Progenitor cell of endocrine pancreas (in vitro differentiated cells): ENCODE measurements at regions not wholly inside any gene's neighbourhood (a gene's known extent, or its start where the extent isn't known, plus 50 kb on each side); places are given as distances from the start of the nearest gene placed in this dataset.

Experiments
- DNase-seq: peaks from one replicate; pipeline ENCODE4 v3.0.0; 2021; ENCODE audit warnings: low spot score; ENCODE audit not compliant: unreplicated experiment
- H3K27ac Mint-ChIP-seq: 2 replicates; pipeline ENCODE4 v1.8.0; 2021; ENCODE audit warnings: mild to moderate bottlenecking, moderate library complexity, mixed read lengths
- H3K27me3 Mint-ChIP-seq: 2 replicates; pipeline ENCODE4 v1.8.0; 2021; ENCODE audit warnings: mixed read lengths
- H3K36me3 Mint-ChIP-seq: 2 replicates; pipeline ENCODE4 v1.8.0; 2022; ENCODE audit warnings: mixed read lengths; ENCODE audit not compliant: insufficient read depth
- H3K4me1 Mint-ChIP-seq: 2 replicates; pipeline ENCODE4 v1.8.0; 2021; ENCODE audit warnings: low read depth, mixed read lengths
- H3K4me3 Mint-ChIP-seq: 2 replicates; pipeline ENCODE4 v1.8.0; 2021; ENCODE audit warnings: low read depth, mild to moderate bottlenecking, moderate library complexity, mixed read lengths
- H3K9me3 Mint-ChIP-seq: 2 replicates; pipeline ENCODE4 v1.8.0; 2021; ENCODE audit warnings: low read depth, mixed read lengths
- TF ChIP-seq, protein P1 (sequence below): fragments of 200-600 bp; sonication (generic); IDR thresholded peaks from one replicate; pipeline ENCODE4 v1.5.0; 2021; ENCODE audit warnings: antibody characterized with exemption, mild to moderate bottlenecking; ENCODE audit not compliant: unreplicated experiment

DNA sequence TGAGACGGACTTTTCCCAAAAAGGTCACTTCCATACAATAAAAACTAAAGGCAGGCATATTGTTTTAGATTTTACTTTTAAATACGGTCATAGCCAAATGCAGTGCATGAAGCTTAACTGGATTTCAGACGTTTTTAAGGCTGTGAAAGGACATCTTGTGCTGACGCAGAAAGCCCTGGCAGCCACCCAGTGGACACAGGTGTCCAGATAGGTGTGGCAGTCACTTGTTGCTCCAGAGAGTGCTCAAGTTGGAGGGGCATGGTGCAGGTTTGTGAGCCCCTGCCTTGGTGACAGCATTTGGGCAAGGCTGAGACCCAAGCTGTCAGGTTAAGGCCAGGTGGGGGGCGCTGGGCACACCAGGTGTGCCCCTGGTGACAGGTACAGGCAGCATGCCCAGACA lies 135.8 kb upstream of the TBL1X start:
- TF ChIP-seq, protein P1, sequence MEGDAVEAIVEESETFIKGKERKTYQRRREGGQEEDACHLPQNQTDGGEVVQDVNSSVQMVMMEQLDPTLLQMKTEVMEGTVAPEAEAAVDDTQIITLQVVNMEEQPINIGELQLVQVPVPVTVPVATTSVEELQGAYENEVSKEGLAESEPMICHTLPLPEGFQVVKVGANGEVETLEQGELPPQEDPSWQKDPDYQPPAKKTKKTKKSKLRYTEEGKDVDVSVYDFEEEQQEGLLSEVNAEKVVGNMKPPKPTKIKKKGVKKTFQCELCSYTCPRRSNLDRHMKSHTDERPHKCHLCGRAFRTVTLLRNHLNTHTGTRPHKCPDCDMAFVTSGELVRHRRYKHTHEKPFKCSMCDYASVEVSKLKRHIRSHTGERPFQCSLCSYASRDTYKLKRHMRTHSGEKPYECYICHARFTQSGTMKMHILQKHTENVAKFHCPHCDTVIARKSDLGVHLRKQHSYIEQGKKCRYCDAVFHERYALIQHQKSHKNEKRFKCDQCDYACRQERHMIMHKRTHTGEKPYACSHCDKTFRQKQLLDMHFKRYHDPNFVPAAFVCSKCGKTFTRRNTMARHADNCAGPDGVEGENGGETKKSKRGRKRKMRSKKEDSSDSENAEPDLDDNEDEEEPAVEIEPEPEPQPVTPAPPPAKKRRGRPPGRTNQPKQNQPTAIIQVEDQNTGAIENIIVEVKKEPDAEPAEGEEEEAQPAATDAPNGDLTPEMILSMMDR: no peak
- peaks cover 7% of the 10 kb centered on the region for H3K4me1 Mint-ChIP-seq
- H3K27me3 Mint-ChIP-seq: no peaks in the 10 kb centered on the region
- no peaks in the 10 kb centered on the region for H3K36me3 Mint-ChIP-seq
- no peak overlapping the region for H3K27ac Mint-ChIP-seq
- DNase-seq: no peak
- no peak overlapping the region for H3K4me3 Mint-ChIP-seq
- H3K9me3 Mint-ChIP-seq: peaks cover 33% of the 10 kb centered on the region

DNA sequence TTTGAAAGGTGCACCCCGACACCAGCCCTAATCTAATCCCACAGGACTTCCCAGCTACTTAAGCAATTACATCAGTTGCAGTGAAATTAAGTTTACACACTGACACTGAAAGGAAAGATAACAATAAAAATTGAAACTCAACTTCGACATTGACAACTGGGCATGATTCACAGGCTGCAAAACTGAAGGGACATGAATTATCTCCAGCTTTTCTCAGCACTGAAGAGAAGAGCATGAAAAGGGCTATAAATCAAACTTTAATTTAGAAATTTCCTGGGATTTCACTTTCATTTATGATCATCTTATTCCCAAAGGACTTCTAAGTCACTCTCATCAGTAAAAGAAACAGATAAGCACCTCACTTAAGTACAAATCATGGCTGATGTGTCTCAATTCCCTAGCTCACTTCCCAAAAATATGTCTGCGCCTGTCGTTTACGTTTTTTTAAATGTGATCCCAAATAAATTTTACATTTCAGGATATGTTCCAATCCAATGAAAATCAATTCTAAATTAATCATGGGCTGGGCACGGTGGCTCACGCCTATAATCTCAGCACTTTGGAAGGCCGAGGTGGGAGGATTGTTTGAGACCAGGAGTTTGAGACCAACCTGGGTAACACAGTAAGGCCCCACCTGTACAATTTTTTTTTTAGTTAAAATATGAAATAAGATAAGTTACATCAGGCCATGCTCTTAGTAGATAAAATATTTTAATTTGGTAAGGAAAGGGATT lies 134.4 kb upstream of the TBL1X start:
- DNase-seq: no peak
- TF ChIP-seq, protein P1: no peak
- Mint-ChIP-seq H3K36me3 (no peaks in the 10 kb centered on the region), H3K4me1 (peaks cover 10% of the 10 kb centered on the region), H3K27ac (no peak overlapping the region), H3K27me3 (no peaks in the 10 kb centered on the region), H3K9me3 (peaks cover 33% of the 10 kb centered on the region), H3K4me3 (no peak overlapping the region)

DNA sequence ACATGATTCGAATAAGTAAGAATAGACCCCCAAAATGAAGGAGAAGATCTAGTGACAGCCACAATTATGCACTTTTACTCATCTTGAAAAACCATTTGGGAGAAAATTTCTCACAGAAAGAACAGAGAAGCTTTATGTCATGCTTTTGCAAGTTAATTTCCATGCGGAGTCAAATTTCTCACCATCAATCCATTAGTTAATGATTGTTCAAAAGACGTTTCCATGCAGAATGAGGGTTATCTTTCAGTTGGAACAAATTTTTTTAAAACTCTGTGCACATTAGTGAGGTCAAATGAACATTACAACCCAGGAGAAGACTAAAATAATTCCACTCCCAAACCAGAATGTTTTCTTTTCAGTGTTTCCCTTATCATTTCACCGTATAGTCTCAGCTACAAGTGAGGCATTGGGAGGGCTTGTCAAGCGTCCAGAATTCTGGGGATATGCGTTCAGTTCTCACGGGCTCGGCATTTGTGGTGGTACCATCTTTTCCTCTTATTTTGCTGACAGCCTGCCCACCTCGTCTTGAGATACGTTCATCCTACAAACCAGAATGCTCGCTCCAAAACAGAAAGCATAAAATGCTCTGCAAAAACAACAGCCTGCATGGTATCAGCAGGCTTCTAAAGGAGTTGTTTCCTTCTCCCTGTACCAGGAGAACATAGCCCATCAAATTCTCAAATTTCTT lies 130.8 kb upstream of the TBL1X start:
- peaks cover 19% of the 10 kb centered on the region for H3K9me3 Mint-ChIP-seq
- peak overlapping the region; percentile 33 for H3K4me3 Mint-ChIP-seq
- TF ChIP-seq, protein P1: no peak
- H3K27ac Mint-ChIP-seq: peak overlapping the region; percentile 37
- H3K27me3 Mint-ChIP-seq: no peaks in the 10 kb centered on the region
- DNase-seq: no peak
- peaks cover 11% of the 10 kb centered on the region for H3K4me1 Mint-ChIP-seq
- H3K36me3 Mint-ChIP-seq: no peaks in the 10 kb centered on the region

DNA sequence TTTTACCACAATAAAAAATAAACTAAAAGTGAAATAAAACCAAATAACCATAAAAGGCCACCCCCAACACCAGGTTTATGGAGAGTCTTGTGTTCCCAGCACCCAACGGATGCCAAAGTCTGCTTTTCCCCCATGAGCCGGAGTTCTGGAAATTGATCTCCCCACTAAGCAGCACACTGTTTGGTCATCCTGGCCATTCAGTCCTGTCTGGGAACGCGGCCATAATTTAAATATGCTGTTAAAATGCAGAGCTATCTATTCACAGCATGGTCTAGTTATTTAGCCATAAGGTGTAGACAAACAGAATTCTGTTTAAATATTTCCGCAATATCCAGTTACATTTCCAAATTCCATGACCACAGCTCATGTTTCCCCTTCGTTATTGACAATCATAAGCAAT lies 129.6 kb upstream of the TBL1X start:
- Mint-ChIP-seq H3K4me3 (no peak overlapping the region), H3K27me3 (no peaks in the 10 kb centered on the region), H3K36me3 (no peaks in the 10 kb centered on the region), H3K9me3 (peaks cover 21% of the 10 kb centered on the region), H3K27ac (no peak overlapping the region), H3K4me1 (peaks cover 11% of the 10 kb centered on the region)
- TF ChIP-seq, protein P1: no peak
- DNase-seq: no peak

DNA sequence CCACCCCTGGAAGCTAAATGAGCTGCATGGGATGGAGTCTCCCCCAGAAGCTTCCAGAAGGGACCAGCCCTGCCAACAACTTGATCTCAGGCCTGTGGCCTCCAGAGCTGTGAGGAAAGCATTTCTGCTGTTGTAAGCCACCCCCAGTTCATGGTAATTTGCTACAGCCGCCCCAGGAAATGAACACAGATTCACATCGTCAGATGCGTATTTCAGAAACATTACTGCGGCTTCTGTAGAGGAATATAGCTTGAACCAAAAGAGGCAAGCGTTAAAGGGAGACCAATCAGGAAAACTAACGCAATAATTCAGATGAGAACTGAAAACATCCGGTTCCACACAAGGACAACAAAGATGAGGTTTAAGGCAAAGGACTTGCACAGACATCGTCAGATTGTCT lies 128.4 kb upstream of the TBL1X start:
- H3K27ac Mint-ChIP-seq: no peak overlapping the region
- no peaks in the 10 kb centered on the region for H3K27me3 Mint-ChIP-seq
- TF ChIP-seq, protein P1: no peak
- DNase-seq: no peak
- peaks cover 15% of the 10 kb centered on the region for H3K9me3 Mint-ChIP-seq
- peaks cover 15% of the 10 kb centered on the region for H3K4me1 Mint-ChIP-seq
- no peak overlapping the region for H3K4me3 Mint-ChIP-seq
- H3K36me3 Mint-ChIP-seq: no peaks in the 10 kb centered on the region
